HG03460 (cell line): ENCODE measurements at regions not wholly inside any gene's neighbourhood (a gene's known extent, or its start where the extent isn't known, plus 50 kb on each side); places are given as distances from the start of the nearest gene placed in this dataset.

Experiments
- ATAC-seq: cut with Tn5 transposase; IDR thresholded peaks from one replicate; pipeline ENCODE4 v1.9.1; 2021; ENCODE audit not compliant: unreplicated experiment

- ATAC-seq: no peak
Measured at GRCh38 chr5:148941810-148942209, 115.4 kb downstream of the ADRB2 start.

DNA sequence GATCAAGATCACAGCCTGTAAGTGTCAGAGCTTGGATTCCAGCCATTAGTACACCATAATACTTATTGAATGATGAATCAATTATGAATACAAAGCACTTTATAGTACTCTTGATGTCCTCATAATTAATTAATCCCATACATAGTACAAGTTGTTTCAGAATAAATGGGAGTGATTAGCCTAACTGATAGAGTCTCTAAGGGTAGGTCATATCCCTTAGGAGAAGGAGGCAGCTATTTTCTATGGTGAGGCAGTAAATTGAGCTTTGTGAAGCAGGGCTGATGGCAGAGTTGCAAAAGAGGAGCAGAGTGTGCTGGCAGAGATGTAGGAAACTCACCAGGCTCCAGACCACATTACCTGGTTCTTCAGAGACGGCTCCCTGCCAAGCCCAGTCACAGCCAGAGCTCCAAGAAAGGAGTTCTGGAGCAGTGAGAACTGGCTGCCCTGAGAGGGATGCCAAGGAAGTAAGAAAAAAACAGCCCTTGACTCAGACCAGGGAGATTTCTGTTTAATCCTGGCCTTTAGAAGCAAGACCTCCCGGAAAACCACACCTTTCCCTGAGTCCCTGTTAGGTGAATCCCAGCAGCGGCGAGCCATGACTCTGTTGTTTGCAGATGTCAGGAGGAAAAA, 112.9 kb downstream of the SH3TC2 start:
- no peak for ATAC-seq

DNA sequence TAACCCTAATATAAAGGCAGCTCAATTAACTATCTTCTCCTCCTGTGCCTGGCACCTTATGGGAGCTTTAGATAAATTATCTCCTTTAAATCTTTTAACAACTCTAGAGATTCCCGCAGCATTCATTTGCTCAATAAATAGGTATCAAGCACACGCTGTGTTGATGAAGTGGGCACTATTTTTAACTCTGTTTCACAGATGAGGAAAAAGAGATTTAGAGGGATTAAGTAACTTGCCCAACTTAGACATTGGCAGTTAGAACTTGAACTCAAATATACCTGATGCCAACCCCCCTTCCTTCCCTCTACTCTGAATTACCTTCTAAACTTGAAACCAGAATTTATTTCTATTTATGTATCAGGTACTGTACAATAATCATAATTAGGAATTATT, 112.4 kb downstream of the SH3TC2 start:
- ATAC-seq: no peak

- ATAC-seq: no peak
Measured at GRCh38 chr5:148950892-148951291, 112.0 kb downstream of the SH3TC2 start.

- ATAC-seq: no peak
Measured at GRCh38 chr5:148951612-148952011, 111.2 kb downstream of the SH3TC2 start.

DNA sequence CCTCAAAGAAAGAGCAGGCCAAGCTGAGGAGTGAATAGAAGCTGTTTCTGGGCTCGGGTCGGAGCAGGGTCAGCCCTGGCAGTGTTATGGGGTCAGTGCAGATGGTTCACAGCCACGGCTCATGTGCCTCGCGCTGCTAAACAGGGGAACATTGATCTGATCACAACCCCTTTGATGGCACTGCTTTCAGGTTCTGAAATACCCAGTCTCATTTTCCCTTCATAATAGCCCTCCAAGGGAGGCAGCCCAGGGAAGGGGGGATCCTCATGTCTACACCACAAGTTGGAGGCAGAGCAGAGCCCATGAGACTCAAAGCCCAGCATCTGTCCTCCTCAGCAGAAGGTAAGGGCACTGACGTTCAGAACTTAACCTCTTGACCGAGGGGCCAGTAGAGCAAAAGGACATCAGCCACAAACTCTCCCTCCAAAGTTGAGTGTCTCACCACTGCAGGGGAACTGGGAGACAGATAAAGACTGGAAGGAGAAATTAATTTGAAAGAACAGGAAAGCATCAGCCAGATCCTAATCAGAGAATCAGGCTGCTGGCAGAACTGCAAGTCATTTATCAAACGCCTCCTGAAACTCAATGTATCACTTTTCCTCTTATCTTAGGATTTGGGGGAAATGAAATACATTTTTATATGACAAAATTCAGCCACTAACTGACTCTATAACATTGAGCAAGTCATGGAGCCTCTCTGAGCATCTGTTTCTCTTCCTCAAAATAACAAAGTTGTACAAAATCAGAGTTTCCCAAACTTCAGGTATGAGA, 110.6 kb downstream of the SH3TC2 start:
- ATAC-seq: no peak

DNA sequence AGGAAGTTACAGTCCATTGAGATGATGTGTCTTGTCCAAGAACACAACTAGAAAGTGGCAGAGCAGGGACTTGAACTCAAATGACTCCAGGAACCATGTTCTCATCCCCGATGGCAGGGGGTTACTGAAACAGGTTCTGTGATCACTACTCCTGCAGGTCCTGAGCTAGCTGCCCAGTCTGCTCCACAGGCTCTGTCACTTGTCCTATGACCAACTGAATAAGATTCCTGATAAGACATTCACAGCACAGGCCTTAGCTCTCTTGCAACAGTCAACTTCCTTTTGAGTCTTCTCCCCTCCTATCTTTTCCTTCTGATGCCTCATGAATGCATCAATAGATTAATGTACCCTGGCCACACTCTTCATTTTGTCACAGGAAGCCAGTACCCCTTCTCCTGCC, 109.2 kb downstream of the SH3TC2 start:
- ATAC-seq: no peak
